Embryonic facial prominence (tissue), 1 donor: ENCODE measurements at regions not wholly inside any gene's neighbourhood (a gene's known extent, or its start where the extent isn't known, plus 50 kb on each side); places are given as distances from the start of the nearest gene placed in this dataset.
"Not testable (repeated sequence)": the region's sequence is repeated elsewhere in the genome, so short reads cannot be mapped to it uniquely, and the experiment has no call there.

Source experiments
- DNase-seq: peaks from one replicate; pipeline ENCODE4 v3.0.0-alpha.2; 2016; ENCODE audit errors: extremely low spot score

DNA sequence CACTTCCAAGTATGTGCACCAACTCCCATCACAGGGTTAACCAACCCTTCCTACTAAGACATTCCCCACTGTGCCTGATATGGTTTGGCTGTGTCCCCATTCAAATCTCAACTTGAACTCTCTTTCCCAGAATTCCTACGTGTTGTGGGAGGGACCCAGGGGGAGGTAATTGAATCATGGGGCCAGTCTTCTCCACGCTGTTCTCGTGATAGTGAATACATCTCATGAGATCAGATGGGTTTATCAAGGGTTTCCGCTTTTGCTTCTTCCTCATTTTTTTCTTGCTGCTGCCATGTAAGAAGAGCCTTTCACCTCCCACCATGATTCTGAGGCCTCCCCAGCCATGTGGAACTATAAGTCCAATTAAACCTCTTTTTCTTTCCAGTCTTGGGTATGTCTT is 681.8 kb upstream of the TBX3 start:
- not testable (repeated sequence) for DNase-seq

DNA sequence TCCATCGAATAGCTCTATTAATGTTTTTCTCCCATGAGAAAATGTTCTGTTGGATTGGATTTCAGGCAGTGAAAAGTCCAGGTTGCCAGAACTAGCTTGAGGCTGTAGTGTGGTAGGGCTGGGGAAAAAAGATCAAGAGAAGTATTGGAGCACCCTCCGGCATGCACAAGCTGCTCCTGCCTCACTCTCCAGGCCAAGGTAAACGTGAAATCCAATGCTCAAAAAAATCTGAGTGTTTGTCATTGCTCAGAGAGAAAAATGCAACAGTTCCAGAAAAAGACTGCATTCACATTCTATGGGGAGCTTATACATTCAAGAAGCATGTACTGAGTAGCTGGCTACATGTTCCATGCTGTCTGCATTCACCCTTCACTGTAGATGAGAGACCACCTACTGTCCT is 680.9 kb upstream of the TBX3 start:
- no peak for DNase-seq

DNA sequence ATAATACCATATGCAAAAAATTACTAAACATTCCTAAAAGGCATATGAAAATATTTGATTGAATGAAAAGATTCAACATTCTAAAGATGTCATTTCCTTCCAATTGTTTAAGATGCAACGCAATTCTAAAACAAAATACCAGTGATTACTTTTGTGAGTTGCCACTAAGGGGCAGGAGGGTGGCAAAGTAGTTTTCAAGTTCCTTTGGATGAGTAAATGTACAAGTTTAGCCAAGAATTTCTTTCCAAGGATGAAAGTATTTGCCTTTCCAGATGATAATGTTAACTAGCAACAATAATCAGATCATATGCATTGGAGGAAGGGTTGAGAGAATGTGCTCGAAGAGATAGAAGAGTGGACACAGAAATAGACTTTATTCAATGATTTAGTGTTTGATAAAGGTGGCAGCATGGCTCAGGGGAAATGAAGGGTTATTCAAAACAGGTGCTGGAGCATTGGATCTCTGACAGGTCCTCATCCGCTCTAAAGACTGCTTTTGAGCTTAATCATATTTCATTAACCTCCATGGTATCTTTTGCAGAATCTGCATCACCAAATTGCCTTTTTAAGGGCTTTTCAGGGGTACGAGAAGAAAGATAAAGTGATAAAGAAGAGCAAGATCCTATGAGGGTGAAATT is 678.5 kb upstream of the TBX3 start:
- no peak for DNase-seq

DNA sequence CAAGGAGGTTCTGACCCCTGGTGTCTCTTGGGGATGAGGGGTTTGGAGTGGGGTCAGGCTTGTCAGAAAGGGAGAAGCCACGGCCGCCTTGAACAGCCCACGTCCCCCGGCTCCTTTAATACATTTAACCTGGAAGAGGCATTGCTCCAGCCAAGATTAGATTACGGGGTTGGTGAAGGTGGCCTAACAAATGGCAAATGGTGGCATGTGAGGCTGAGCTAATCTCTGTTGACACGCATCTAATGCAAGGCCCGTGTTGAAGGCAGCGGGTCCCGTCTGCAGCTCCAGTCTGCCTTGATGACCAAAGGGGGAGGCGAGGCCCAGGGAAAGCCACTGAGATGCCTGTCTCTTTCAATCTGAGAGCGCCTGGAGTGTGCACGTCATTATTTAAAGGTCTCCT is 673.7 kb upstream of the TBX3 start:
- no peak for DNase-seq

DNA sequence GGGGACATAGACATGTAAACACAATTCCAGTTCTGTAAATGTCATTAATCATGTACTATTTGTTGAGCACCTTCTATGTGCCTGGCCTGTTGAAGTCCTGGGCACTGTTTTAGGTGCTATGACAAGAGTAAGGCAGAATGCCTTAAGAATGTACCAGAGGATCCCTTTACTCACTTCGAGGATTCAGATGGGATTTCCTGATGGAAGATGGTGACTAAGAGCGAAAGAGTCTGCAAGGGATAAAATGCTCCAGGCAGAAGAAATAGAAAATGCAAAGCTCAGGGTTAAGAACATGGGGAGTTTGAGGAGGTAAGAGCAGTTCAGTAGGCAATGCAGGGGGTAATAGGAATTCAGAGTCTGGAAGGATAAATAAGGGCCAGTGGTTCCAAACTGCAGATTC is 671.3 kb upstream of the TBX3 start:
- no peak for DNase-seq

DNA sequence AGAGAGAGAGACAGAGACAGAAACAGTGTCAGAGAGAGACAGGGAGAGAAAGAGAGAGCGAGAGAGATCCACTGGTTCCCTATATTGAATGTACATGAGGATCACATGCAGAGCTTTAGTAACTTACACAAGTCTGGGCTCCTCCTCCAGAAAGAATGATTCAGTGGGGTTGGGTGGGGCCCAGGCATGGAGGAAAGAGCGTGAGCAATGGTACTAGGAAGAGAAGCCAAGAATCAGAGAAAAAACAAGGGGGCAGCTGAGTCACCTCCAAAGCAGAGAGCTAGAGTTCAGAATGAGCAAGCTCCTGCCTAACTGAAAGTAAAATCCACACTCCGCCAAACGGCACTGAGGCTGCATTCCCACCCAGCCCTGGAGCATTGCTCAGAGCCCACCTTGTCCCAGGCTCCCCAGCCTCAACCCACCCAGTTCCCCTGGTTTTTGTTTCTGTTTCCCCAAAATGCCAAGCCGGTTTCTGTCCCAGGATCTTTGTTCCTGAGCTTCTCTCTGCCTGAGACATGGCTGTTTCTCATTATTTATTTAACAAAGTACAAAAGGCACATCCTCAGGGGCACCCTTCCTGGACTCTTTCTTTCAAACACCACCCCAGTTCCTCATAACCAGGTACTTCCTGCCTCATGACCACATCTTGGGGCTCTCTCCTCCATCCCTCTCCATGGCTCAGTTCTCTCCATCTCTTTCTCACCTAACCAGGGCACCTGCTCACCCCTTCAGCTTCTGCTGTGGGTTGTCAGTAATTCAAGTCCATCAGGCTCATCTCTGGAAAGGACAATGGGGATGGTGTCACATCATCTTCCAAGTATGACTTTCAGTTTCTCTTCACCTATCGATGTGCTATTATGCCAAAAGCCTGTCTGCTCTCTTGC is 670.3 kb upstream of the TBX3 start:
- no peak for DNase-seq

DNA sequence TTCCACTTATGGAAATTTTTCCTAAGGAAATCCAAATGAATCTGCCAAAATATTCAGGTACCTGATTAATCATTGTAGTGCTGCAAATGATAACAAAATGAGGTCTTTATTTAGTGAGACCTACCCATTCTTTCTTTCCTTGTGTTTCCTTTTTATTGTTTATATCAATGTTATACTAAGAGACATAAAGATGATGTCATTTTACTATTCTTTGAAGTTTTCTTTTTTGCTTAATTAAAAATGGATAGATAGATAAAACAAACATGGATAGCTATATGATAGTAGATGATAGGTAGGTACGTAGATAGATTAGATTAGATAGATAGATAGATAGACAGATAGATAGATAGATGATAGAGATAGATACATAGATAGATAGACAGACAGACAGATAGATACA is 669.5 kb upstream of the TBX3 start:
- DNase-seq, result no peak

DNA sequence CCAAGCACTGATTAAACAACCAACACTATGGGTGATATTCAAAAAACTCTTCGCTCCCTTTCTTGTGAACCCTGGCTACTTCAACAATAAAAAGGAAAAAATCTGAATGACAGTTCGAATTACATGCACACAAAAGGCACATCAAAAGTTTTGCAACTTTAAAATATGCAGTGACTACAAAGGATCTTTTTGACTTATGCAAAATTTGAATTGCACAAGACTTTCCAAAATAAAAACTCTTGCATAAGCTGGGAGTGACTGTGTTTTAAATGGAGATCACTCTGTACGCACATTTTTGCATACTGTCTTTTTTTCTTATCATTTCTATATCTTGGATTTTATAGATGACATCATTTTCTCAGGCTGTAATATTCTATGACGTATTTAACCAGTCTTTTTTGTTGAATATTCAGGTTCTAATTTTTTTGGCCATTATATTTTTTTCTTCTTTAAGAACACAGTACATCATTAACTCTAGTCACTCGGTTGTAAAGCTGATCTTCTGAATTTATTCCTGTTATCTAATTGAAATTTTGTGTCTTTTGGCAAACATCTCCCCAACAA is 667.6 kb upstream of the TBX3 start:
- DNase-seq, result no peak

DNA sequence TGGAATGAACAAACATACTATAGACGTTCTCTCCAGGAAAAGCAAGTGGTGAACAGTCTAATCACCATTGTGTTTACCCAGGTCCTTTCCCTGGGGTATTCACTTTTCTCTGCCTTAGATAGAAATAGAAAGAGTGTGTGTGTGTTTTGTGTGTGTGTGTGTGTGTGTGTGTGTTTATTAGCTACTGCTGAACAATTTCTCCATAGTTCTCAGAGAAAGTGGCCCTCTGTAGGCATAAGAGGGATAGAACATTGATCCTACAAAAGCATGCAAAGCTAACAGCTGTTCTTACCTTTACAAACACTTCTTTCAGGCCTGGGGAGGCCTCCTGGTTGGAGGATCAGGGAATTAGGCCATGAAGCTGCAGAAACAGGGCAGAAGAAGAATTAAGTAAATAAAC is 665.7 kb upstream of the TBX3 start:
- no peak for DNase-seq

DNA sequence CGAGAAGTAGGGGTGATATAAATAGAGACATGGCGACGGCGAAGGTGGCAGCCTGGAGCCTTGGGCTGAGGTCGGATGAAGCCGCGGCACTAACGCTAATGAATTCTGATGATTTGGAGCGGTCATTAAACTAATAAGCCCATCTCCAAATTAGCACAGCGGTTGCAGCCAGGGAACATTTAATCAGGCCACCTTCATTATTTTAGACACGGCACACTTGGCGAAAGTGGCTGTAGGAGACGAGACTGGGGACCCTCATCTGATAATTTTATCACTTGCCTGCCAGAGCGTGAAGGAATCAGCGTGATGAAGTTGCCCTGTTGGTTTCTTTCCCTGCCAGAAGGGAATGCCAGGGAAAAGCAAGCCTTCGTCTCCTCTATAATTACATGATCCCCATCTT is 664.3 kb upstream of the TBX3 start:
- no peak for DNase-seq

DNA sequence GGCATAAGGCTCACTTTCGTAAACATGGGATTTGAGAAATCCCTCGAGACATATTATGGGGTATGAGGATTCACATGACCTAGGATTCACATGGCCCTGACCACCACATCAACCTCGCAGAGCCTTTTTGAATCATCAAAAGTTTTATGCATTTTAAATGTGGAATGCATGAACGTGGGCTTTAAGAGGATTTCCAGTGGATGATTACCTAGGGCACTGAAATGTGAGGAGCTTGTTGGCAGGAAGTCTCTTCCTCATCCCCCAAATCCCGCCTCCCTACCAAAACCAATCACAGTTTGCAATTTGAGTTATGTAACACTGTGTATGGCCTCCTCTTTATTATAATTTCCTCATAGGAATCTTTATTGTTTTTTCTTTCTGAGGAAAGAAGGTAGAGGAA is 659.6 kb upstream of the TBX3 start:
- no peak for DNase-seq

DNA sequence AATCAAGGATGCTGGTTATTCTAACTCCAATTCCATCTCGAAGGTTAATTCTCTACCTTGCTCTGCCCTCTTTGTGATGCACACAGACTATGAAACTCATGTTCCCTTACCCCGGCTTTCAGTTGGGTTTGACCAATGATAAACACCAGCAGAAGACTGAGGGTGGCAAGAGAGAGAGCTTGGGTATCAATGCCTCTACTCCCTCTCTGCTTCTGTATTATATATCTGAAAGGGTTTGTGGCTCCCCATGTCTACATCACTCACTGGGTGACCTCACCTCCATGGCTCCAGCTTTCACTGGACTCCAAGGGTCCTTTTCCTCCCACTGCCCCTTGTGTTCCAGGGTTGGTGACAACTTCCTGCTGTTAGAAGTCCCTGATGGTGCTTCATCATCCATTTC is 659.0 kb upstream of the TBX3 start:
- DNase-seq, result no peak

DNA sequence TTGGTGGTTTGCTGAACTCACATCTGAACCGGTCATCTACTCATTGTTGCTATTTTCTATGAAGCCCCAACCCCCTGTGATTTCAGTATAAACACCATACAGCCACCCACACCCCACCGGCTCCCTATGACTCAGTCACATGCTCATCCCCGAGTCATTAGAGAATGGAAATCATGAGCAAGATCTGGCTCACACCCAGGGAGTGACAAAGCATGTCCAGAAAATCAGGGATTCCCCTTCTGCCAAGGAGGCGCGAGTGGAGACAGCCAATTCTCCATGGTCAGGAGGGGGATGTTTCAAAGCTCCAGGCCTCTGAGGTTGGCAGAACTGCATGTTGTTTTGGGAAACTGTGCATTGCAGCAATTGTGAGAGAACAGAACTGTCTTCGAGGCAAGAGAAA is 657.5 kb upstream of the TBX3 start:
- DNase-seq, result peak; percentile 61

DNA sequence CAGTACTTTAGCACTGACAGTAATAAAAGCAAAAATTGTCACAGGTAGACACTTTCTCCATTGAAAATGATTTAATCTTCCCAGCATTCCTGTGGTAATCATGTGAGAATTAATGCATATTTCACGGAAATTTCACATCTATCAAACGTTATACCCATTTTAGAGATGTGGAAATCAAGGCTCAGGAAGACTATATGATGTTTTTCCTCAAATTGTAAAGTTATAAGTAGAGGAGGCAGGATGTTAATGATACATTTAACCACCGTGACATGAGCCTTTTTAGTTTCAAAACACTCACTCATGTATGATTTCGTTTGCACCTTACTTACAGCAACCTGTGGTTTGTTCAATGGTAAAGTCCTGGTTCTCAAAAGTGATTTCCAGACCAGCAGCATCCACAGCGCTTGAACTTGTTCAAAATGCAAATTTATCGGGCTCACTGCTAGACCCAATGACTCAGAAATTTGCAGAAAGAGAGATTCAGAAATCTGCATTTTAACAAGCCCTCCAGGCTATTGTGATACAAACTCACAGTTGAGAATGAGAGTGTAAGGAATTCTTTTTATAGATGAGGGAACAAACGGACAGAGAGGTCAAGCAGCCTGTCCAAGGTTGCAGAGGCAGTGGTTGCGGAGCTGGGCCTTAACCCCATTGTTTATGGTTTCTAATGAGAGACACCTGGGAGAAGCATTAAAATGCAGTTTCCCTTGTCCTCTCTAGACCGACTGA is 654.8 kb upstream of the TBX3 start:
- no peak for DNase-seq

DNA sequence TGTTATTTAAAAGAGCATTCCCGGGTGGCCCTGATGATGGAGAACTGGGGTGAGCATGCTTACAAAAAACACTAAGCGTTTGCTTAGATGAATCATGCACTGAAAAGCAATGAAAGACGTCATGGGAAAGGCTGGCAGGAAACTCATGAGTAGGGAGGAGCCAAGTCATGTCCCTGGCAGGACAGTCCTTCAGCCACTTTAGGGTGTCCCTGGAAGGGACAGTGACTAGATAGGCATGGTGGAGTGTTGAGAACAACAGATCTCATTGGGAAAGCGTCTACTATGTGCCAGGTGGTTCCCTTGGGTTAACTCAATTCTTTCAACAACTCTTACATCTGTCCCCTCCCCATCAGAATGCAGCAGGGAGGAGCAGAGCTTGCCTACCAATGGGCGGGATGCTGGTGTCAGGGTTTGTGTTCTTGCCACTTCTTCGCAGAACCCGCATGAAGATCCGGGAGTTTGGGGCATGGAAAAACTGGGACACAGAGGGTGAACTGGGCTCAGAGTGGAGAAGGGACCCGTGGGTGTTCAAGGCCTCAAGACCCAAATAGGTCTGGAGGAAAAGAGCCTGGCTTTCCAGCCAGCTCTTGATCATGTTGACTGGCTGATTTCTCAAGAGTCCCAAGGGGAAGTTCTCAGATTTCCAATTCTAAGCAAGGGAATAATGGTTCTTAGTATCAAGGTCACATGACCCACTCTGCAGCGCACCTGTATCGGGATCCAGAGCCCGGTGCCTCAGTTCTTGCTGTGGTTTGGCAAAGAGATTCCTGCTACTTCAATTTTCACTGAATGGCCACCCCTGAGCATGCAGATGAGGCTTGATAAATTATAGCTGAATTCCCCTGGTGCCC is 653.9 kb upstream of the TBX3 start:
- no peak for DNase-seq

DNA sequence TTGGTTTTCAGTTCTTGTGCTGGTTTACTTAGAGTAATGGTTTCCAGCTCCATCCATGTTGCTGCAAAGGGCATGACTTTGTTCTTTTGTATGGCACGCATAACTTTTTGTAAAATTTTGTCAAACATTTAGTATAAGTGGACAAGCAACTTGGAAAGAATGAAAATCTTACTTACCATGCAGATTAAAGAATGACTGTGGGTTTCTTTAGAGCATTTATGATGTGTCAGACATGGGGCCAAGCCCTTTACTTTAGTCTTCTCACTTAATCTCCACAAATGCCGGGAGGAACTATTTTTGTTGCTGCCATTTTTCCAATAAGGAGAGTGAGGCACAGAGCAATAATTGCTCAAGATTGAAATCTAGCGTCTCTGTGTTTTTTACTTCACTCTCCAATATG is 652.5 kb upstream of the TBX3 start:
- no peak for DNase-seq

DNA sequence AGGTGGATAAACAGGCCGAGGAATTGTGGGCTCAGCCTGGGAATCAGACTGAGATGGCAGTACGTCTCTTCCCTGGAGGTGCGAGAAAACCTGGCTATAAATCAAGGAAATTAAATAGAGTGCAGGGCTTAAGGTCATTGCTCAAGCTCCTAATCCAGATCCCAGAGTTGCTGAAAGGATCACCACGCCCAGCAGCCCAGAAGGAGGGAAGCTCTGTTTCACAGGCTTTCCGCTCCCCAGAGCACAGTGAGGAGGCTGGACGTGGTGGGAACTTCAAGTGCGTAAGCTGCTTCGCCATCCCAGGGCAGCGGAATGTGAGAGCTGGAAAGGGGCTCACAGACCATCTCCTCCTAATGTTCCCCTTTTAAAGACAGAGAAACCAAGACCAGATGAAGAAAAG is 651.6 kb upstream of the TBX3 start:
- no peak for DNase-seq

DNA sequence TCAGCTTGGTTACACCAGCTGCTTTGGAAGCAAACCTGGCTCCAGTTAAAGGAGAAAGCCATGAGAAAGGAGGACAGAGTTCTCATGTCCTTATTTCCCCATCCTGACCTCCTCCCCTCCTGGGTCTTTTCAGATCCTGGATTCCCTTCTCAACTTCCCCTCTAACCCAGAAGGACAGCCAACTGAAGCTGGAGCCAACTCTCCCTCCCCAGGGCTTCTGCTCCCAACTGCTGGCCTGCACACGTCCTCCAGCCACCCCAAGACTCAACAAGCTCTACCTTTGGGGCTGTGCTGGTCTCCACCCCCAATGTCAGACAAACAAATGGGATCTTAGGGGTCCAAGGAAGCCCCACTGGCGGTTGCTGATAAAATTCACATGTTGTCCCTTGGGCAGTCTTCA is 651.1 kb upstream of the TBX3 start:
- no peak for DNase-seq

DNA sequence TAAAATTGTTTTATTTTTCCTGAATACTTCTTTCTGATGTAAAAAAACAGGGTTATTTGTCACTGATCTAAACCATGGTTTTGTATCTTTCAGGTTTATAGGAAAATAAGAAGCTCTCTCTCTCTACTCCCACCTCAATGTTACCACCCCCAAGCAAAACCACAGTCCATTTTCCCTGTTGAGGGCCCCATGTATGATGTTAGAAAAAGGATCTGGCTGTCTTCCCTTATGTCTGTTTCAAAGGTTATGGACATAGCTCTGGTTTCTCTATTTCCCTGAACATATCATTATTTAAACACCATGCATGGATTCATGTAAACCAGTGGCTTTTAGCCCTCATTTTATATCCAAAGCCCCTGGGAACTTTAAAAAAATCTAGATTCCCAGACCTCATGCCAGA is 649.0 kb upstream of the TBX3 start:
- DNase-seq, result no peak

DNA sequence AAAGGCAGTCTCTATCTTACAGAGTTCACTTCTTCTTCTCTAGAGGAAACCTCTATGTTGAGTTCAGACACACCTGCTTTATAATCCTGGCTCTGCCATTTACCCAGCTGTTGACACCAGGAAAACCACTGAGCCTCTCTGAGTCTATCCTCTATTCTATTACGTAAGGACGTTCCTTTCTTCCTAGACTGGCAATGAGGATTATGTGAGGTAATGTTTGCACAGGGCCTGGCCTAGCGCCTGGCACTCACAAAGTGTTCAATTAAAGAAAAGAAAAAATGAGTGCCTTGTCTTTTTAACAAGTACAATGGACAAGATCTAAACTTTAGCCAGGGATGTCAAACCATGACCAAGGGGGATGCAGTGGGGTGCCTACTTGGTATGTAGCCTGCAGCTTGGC is 641.9 kb upstream of the TBX3 start:
- DNase-seq, result no peak

DNA sequence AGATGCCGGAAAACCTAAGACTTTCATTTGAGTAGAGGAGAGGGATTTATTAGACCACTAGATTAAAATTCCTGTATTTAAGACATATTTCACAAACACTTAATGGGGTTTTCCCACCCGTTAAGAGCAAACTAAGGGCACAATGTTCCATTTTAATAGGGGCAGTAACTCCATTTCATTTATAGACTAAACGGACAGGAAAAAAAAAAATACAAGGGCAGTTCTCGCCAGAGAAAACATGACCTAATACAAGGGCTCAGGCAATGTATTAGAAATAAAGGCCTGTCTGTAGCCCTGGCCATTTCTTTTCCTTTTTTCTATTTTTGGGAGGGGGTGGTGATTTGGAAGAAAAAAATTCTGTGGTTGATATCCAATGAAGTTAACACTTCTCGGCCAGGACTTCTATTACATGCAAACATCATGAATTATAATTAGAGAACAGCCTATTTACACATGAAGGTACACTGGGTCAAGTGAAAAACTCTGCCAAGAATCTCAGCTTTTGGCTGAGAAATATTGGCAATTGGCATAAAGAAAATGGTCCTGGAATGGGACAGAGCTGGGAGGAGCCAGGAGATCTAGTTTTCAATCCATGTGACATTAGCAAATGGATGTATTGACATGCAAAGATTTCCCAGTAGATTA is 641.1 kb upstream of the TBX3 start:
- DNase-seq, result no peak
